ENCODE measurements at regions not wholly inside any gene's neighbourhood (a gene's known extent, or its start where the extent isn't known, plus 50 kb on each side); places are given as distances from the start of the nearest gene placed in this dataset.
"Not testable (repeated sequence)": the region's sequence is repeated elsewhere in the genome, so short reads cannot be mapped to it uniquely, and the experiment has no call there.

DNA sequence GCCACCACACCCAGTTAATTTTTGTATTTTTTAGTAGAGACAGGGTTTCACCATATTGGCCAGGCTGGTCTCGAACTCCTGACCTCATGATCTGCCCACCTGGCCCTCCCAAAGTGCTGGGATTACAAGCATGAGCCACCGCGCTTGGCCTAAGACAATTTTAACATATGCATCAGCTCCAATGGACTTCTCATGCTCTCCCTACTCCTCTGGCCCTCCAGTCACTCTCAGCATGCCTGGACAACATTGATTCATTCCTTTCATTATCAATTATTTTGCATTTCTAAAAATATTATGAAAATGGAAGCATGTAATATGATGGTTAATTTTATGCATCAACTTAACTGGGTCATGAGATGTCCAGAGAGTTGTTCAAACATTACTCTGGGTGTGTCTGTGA, 469.1 kb upstream of the TMEM132C start:
- intact Hi-C loops (cut with DNase I) = no loop called here
- H3K4me1 ChIP-seq = no peaks in the 10 kb centered on the region
- H3K36me3 ChIP-seq = no peaks in the 10 kb centered on the region
- TF ChIP-seq, protein P1, sequence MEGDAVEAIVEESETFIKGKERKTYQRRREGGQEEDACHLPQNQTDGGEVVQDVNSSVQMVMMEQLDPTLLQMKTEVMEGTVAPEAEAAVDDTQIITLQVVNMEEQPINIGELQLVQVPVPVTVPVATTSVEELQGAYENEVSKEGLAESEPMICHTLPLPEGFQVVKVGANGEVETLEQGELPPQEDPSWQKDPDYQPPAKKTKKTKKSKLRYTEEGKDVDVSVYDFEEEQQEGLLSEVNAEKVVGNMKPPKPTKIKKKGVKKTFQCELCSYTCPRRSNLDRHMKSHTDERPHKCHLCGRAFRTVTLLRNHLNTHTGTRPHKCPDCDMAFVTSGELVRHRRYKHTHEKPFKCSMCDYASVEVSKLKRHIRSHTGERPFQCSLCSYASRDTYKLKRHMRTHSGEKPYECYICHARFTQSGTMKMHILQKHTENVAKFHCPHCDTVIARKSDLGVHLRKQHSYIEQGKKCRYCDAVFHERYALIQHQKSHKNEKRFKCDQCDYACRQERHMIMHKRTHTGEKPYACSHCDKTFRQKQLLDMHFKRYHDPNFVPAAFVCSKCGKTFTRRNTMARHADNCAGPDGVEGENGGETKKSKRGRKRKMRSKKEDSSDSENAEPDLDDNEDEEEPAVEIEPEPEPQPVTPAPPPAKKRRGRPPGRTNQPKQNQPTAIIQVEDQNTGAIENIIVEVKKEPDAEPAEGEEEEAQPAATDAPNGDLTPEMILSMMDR (IDR thresholded peaks at IDR 0.05) = no peak
- no peak for TF ChIP-seq POLR2A (IDR thresholded peaks at IDR 0.05)
- no peak for DNase-seq
- H3K27me3 ChIP-seq = no peaks in the 10 kb centered on the region
- WGBS, 2 donors = 77 to 84% methylated on average over 3 of the region's 3 CpGs
- H3K4me3 ChIP-seq = no peak overlapping the region
- no peaks in the 10 kb centered on the region for H3K9me3 ChIP-seq
- H3K27ac ChIP-seq = no peak overlapping the region

GRCh38 chr12:127802271-127802670, 464.7 kb upstream of the TMEM132C start:
- Histone ChIP-seq H3K27ac (no peak overlapping the region), H3K27me3 (no peaks in the 10 kb centered on the region), H3K9me3 (no peaks in the 10 kb centered on the region), H3K4me1 (no peaks in the 10 kb centered on the region), H3K36me3 (no peaks in the 10 kb centered on the region), H3K4me3 (no peak overlapping the region)
- TF ChIP-seq, protein P1 (IDR thresholded peaks at IDR 0.05) = no peak
- TF ChIP-seq POLR2A (IDR thresholded peaks at IDR 0.05) = no peak
- DNase-seq = no peak
- intact Hi-C loops (cut with DNase I) = no loop called here
- 82 to 87% methylated on average over 6 of the region's 6 CpGs for WGBS, 2 donors

DNA sequence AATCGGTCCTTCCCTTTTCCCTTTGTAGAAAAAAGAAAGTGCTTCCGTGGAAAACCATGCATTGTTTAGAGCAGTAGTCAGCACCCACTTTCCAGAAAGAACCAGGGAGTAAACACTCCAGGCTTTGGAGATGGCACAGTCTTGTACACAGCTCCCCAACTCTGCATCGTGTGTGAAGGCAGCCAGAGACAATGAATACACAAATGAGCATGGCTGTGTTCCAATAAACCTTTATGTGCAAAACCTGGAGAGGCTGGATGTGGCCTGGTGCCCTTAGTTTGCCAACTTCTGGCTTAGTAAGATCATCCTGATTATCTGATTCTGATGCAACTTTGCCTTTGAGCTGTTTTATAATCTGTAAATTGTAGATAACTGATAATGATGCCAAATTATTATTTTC, 463.4 kb upstream of the TMEM132C start:
- intact Hi-C loops (cut with DNase I) = no loop called here
- no peak overlapping the region for H3K4me3 ChIP-seq
- WGBS, 2 donors = 32 to 57% methylated on average over 2 to 3 of the region's 3 CpGs

GRCh38 chr12:127809275-127809674, 457.7 kb upstream of the TMEM132C start:
- Histone ChIP-seq H3K4me1 (peaks cover 0 to 23% (median 0%) of the 10 kb centered on the region in 3 donors), H3K27me3 (no peaks in the 10 kb centered on the region), H3K9me3 (no peaks in the 10 kb centered on the region), H3K27ac (peak overlapping the region in 2 of 4 donors; percentile 3 to 52), H3K36me3 (no peaks in the 10 kb centered on the region), H3K4me3 (no peak overlapping the region)
- intact Hi-C loops (cut with DNase I) = no loop called here
- WGBS, 2 donors = 29 to 38% methylated on average over 1 of the region's 1 CpG
- TF ChIP-seq, protein P1 (IDR thresholded peaks at IDR 0.05) = no peak
- TF ChIP-seq POLR2A (IDR thresholded peaks at IDR 0.05) = no peak
- DNase-seq = no peak

More for the DNA sequence above, 463.4 kb upstream of the TMEM132C start:
- Histone ChIP-seq H3K4me1 (no peaks in the 10 kb centered on the region), H3K27me3 (no peaks in the 10 kb centered on the region), H3K27ac (no peak overlapping the region), H3K9me3 (no peaks in the 10 kb centered on the region), H3K36me3 (no peaks in the 10 kb centered on the region)
- TF ChIP-seq, protein P1 (IDR thresholded peaks at IDR 0.05) = no peak
- TF ChIP-seq POLR2A (IDR thresholded peaks at IDR 0.05) = no peak
- no peak for DNase-seq

- WGBS, 2 donors = 25% methylated on average over 4 of the region's 4 CpGs
- H3K27ac ChIP-seq = peak overlapping the region in 1 of 4 donors; percentile 52
- no peaks in the 10 kb centered on the region for H3K9me3 ChIP-seq
- intact Hi-C loops (cut with DNase I) = no loop called here
- peaks cover 0 to 23% (median 0%) of the 10 kb centered on the region in 3 donors for H3K4me1 ChIP-seq
- no peak for TF ChIP-seq POLR2A (IDR thresholded peaks at IDR 0.05)
- TF ChIP-seq, protein P1 (IDR thresholded peaks at IDR 0.05) = no peak
- no peak for DNase-seq
- no peak overlapping the region for H3K4me3 ChIP-seq
- H3K27me3 ChIP-seq = no peaks in the 10 kb centered on the region
- no peaks in the 10 kb centered on the region for H3K36me3 ChIP-seq
Observed at GRCh38 chr12:127810041-127810440, 456.9 kb upstream of the TMEM132C start.

DNA sequence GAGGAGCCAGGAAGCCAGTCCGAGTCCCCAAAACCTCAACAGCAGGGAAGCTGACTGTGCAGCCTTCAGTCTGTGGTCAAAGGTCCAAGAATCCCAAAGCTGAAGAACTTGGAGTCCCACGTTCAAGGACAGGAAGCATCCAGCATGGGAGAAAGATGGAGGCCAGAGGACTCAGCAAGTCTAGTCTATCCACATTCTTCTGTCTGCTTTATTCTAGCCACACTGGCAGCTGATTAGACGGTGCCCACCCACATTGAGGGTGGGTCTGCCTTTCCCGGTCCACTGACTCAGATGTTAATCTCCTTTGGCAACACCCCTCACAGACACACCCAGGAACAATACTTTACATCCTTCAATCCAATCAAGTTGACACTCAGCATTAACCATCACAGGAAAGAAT, 456.5 kb upstream of the TMEM132C start:
- DNase-seq; H3K9me3 ChIP-seq; H3K27me3 ChIP-seq; H3K4me3 ChIP-seq; H3K36me3 ChIP-seq; intact Hi-C loops (cut with DNase I): not testable (repeated sequence)
- 32 to 44% methylated on average over 4 of the region's 4 CpGs for WGBS, 2 donors
- peaks cover 0 to 23% (median 0%) of the 10 kb centered on the region in 3 donors for H3K4me1 ChIP-seq
- peak overlapping the region in 1 of 4 donors; percentile 52 for H3K27ac ChIP-seq
